PFSK-1 (cell line): ENCODE measurements at regions not wholly inside any gene's neighbourhood (a gene's known extent, or its start where the extent isn't known, plus 50 kb on each side); places are given as distances from the start of the nearest gene placed in this dataset.

Experiments used
- FOXP2 ChIP-seq: optimal IDR thresholded peaks from 2 replicates; pipeline ENCODE3; 2011; ENCODE audit warnings: borderline replicate concordance, control low read depth, inconsistent platforms; ENCODE audit not compliant: insufficient read depth; ENCODE audit errors: extremely low read length, extremely low read depth
- POLR2AphosphoS5 ChIP-seq: IDR thresholded peaks from 2 replicates; pipeline ENCODE4 v1.6.1; 2012; ENCODE audit warnings: low read depth, mild to moderate bottlenecking, control low read depth, low read length, moderate library complexity
- TF ChIP-seq, protein P1 (sequence below), 2 experiments: IDR thresholded peaks; 2 replicates each; pipeline versions ENCODE4 v1.6.1 to v1.8.0; 2011 to 2012; ENCODE audit warnings: low read depth in 2 of 2, low read length in 2 of 2, control low read depth in 1 of 2, inconsistent platforms in 1 of 2, mild to moderate bottlenecking in 1 of 2, moderate library complexity in 1 of 2; ENCODE audit not compliant: insufficient read depth in 1 of 2

DNA sequence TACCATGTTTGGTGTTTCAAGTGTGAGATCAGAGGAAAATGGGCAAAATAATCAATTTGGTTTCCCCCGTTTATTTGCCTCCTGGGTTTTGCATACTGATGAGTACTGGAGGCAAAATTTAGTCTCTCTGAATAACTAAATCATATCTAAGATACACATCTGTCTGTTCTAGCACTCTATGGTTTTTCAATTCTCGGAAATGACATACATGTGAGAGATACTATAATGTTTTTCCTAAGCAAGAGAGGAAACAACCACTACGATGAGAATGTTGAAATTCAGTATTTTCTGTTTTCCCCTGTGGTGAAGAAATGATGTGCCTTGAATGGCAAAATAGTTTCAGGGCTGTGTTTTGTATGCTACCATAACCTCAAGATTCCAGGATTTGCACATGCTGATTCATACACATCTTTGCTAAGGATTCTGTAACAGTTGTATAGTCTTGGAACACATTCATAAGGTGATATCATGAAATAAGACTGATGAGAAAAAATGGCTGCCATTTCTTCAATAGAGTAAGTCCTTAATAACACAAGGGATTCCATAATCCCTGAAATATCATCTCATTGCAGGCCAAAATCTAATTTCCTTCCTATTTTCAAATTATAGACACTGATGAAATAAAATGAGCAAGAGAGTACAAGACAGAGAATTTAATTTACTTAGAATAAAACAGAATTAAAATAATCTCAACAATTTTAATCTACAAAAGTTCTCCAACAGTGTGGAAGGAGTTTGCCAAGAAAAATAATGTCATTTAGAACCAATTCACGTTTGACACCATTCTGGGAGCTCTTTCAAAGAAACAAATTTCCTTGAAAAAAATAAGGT lies 316.6 kb downstream of the FIGN start:
- TF ChIP-seq FOXP2 (no peak), POLR2AphosphoS5 (no peak)
- TF ChIP-seq, protein P1, sequence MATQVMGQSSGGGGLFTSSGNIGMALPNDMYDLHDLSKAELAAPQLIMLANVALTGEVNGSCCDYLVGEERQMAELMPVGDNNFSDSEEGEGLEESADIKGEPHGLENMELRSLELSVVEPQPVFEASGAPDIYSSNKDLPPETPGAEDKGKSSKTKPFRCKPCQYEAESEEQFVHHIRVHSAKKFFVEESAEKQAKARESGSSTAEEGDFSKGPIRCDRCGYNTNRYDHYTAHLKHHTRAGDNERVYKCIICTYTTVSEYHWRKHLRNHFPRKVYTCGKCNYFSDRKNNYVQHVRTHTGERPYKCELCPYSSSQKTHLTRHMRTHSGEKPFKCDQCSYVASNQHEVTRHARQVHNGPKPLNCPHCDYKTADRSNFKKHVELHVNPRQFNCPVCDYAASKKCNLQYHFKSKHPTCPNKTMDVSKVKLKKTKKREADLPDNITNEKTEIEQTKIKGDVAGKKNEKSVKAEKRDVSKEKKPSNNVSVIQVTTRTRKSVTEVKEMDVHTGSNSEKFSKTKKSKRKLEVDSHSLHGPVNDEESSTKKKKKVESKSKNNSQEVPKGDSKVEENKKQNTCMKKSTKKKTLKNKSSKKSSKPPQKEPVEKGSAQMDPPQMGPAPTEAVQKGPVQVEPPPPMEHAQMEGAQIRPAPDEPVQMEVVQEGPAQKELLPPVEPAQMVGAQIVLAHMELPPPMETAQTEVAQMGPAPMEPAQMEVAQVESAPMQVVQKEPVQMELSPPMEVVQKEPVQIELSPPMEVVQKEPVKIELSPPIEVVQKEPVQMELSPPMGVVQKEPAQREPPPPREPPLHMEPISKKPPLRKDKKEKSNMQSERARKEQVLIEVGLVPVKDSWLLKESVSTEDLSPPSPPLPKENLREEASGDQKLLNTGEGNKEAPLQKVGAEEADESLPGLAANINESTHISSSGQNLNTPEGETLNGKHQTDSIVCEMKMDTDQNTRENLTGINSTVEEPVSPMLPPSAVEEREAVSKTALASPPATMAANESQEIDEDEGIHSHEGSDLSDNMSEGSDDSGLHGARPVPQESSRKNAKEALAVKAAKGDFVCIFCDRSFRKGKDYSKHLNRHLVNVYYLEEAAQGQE (IDR thresholded peaks at IDR 0.05; ENCODE audit: insufficient read depth in 1 of 2, low read depth in 2 of 2, low read length in 2 of 2): no peak
